ENCODE measurements at regions not wholly inside any gene's neighbourhood (a gene's known extent, or its start where the extent isn't known, plus 50 kb on each side); places are given as distances from the start of the nearest gene placed in this dataset.

DNA sequence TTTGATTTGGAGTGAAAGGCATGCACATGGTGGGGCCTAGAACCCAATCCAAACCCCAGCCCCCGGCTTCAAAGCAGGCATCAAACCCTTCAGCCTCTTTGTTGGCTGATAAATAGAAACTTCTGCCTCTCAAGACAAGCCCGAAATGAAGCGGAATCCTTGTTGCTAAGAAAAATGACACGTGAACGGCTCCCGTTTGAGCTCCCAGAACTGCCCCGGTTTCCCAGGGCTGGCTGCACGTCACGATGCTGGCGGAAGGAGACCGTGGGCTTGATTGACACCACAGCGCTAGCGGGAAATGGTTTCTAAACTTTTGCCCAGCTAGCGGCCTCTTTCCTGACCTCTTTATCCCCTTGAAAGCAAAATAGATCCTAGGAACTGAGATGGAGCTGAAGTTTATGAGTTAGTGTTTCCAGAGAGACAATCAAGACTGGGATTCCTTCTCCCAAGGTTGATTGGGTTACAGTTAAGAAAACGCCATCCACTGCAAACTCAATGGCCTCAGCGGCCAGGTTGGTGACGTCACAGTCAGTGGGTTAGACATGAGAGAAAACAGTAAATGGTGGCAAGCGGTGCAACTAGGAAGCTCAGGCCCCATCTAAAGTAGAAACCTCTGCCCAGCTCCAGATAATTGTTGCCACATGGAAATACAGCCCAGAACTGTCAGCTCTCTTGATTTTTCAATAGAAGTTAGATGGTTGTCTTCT, 117.0 kb downstream of the ANKRD60 start:
- DNase-seq (ENCODE audit: low spot score) = no peak

DNA sequence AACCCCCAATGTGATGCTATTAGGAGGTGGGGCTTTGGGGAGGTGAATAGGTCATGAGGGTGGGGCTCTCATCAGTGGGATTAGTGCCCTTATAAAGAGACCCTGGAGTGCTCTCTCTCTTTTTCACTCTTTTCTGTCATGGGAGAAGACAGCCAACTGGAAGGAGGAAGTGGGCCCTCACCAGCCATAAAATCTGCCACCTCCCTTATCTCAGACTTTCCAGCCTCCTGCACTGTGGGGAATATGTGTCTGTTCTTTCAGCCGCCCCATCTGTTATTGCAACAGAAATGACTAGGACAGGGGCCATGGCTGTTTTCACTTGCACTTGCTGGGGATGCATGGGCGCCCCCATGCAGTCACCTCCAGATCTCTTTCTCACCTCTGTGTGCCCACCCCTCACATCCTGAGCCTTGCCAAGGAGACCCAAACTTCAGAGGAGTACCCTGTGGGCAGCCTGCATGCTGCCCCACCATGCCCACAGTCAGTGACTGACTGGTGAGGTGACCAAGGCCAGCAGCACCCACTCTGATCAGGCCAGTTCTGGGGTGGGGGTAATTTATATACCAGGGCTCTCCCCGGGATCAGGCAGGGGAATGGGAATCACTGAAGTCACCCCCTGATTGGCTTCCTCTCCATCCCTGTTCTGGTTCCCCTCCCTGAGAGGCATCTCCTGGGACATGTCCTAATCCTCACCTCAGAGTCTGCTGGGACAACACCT, 118.4 kb downstream of the ANKRD60 start:
- DNase-seq (ENCODE audit: low spot score) = no peak

DNA sequence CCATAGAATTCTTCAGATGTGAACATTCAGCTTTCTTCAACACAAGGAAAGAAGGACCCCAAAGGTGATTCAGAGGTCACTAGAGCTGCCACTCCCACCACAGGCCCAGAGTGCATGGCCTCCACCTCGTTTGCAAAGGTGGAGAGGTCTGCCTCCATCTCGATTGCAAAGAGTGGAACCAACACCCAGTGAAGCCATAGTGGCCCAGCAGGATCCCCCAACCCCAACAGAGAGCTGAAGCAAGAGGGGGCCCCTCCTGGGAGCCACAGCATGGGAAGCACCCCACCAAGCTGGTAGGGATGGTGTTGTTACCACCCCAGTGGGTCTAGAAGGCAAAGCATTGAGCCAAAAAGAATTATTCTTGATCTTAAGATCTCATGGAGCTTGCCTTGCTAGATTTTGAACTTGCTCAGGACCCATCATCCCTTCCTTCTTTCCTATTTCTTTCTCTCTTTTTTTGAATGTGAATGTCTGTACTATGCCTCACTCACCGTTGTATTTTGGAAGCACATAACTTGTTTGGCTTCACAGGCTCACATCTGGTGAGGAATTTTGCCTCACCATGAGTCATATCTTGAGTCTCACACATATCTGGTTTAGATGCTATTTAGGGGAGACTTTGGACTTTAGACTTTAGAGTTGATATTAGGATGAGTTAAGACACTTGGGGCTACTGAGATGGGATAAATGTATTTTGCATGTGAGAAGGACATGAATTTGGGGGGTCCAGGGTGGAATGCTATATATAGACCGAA, 119.2 kb downstream of the ANKRD60 start:
- DNase-seq (ENCODE audit: low spot score) = peak; percentile 81

DNA sequence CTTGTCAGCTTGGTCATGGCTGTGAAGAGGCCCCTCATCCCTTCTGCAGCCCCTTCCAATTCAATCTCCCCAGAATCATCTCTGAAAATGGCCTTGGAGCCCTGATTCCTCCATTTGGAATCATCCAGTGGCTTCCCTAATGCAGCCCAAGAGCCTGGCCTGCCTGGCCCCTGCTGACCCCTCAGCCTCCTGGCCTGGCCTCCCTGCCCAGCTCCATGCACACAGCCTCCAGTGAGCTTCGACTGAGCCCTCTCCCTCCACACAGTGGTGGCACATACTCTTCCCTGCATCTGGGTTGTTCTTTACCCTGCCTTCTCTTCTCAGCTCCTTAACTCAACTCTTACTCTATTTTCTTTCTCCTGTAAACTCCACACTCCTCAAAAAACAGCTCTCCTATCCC, 120.9 kb downstream of the ANKRD60 start:
- DNase-seq (ENCODE audit: low spot score) = no peak

DNA sequence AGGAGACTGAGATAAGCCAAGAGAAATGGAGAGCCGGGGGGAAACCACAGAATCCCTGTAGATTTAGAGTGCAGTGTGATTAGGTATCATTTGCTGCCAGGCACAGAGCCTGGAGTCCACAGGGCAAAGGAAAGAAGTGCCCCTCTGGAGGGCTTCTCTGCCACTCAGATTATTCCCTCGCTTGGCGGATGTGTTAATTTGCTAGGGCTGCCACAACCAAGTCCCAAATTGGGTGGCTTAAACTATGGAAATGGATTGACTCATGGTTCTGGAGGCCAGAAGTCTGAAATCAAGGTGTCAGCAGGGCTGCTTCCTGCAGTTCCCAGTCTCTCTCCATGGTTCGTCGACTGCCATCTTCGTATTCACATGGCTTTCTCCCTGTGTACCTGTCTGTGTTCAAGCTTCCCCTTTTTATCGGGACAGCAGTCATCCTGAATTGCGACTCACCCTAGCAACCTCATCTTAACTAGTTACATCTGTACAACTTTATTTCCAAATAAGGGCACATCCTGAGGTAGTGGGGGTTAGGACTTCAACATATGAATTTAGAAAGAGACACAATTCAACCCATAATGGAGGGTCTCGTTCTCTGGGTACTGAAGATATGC, 122.2 kb downstream of the ANKRD60 start:
- no peak for DNase-seq (ENCODE audit: low spot score)

DNA sequence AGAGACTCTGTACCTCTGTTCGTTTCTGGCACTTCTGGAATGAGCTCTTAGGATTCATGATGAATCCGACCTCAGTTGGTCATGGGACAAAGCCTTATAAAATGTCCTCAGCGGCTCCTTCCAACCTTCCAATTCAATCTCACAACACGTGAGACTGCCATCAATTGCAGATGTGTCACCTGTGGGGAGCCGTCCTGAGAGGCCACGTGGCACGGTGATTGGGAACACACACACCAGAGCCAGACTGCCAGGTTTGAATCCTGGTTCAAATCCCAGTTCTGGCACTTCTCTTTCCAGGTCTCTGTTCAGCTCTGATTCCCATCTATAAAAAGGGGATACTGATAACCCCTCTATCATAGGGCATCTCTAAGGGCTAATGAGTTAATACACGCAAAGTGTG, 124.5 kb downstream of the ANKRD60 start:
- no peak for DNase-seq (ENCODE audit: low spot score)

DNA sequence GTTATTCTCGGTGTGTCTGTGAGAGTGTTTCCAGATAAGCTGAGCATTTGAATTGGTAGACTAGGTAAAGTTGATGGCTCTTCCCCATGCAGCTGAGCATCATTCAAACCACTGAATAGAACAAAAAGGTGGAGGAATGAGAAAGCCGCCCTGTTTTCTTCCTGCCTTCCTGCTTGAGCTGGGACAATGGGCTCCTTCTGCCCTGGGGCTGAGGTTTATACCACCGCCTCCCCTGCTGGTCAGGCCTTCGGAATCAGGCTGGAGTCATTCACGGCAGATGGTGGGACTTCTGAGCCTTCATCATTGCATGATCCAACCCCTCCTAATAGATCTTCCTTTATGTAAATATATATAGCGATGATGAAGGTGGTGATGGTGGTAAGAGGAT, 124.9 kb downstream of the ANKRD60 start:
- no peak for DNase-seq (ENCODE audit: low spot score)

DNA sequence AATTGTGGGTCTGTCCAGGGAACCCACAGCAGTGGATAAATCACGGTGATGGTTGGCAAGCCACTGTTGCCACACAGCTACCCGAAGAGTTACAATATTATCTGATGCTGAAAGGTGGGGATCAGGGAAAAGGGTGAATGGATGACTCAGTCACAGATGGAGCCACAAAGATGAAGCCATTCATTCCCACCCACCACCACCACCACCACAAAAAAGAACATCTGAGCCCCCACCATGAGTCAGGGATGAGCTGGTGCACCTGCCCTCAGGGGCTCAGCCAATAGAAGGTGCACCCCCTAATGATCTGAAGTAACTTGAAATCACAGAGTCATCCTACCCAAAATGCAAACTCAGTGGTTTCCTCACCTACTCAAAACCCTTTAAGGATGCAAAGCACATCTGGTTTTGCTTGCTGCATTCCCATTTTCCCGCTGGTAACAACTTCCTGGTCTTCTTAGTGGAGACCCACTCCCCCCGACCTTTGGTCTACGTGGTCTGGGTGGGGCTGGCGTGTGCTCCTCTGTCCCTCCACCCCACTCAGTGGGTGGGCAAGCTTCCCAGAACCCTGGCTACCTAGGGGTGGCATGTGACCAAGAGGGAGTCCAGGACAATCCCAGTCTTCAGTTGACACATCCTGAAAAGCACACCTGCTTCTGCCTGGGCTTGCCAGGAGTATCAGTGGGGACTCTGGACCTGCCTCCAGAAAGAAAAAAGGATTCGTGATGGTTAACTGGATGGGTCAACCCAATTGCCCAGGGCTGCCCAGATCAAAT, 125.5 kb downstream of the ANKRD60 start:
- DNase-seq (ENCODE audit: low spot score) = no peak

DNA sequence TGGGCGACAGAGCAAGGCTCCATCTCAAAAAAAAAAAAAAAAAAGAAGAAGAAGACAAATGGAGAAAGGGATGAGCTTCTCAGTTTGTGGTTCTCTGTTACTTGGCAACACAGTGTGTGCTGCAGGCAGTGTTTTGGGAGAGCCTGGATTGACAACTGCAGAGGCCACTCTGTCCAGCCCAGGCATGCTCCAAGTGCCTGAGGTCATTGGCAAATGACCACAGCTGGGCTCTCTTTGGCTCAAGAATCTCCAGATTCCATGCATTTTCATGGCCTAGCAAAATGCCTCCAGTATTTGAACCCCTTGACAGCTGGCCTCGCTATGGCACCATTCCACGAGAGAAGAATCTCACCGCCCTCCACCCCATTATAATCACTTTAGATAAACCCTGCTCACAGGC, 126.2 kb downstream of the ANKRD60 start:
- no peak for DNase-seq (ENCODE audit: low spot score)

DNA sequence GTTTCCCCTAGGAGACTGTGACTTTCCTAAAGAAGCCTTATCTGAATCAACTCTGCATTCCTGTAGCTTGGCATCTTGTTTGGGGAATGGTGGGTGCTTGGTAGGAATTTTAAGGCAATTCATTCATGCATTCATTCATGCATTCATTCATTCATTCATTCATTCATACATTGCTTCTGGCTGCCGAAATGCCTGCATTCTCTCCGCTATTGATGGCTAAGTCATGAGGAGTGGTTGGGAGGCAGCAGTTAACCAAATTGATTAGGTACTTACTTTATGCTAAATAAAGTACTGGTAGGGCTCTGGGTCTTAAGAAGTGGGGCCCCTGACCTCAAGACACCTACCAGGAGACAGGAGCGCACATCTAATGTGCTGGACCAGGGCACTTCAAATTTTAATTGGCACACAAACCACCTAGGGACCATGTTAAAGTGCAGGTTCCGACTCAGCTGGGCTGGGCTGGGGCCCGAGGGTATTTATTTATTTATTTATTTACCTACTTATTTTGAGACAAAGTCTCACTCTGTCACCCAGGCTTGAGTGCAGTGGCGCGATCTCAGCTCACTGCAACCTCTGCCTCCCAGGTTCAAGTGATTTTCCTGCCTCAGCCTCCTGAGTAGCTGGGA, 127.6 kb downstream of the ANKRD60 start:
- DNase-seq (ENCODE audit: low spot score) = no peak

DNA sequence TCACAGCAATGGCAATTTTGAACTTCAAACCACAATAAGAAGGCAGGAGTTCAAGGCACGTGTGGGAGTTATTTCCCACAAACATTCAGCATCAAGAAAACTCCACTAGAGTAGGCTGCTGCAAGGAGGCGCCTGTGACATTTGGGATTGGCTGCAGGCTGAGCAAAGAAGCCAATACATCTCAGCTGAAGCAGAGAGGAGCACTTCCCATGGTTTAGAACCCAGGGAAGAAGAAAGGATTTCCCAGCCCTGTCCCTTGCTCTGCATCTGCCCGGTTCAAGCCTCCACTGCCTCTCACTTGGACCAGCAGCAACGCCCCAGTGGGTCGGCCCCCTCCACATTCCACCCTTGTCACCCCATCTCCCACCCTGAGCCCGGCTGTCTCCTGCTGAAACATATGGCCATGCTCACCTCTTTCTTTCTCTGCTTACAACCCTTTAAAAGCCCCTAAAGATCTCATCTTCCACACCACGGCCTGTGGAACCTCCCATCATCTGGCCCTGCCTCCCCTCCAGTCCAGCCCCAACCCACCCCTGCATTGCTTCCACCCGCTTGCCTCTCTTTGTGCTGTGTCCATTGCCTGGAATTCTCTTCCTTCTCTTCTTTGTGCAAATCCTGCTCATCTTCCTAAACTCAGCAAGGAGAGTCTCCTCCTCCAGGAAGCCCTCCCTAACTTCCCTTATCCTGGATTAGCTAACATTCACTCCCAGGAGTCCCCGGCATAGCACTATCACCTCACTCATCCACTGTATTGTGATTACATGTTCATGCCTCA, 128.3 kb downstream of the ANKRD60 start:
- DNase-seq (ENCODE audit: low spot score) = no peak

DNA sequence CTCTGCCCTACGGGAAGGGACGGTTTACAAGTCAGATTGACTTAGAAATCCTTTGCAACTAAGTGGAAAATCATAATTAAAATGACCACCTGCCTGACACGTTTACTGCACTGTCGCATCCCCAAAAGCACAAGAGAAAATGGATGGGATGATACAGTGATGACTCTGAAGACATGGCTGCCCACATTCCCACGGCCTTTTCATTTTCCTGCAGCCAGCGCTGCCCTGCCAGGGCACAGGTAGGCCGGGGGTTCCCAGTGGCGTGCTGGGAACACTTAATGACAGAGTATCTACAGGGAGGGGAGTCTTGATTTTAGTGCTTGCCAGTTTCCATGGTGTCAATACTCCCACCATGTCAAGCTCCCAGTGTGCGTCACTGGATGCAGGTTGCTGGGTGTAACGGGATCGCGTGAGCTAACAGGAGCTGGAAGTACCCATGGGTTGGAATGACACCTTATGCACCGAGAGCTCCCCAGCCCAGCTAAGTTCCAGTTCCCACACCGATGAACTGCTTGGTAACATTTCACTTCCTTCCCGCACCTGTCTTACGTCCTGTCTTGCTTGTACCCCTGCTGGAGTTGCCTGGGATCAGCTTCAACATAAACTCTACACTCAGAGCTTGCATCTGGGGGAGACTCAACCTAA, 129.0 kb downstream of the ANKRD60 start:
- no peak for DNase-seq (ENCODE audit: low spot score)

DNA sequence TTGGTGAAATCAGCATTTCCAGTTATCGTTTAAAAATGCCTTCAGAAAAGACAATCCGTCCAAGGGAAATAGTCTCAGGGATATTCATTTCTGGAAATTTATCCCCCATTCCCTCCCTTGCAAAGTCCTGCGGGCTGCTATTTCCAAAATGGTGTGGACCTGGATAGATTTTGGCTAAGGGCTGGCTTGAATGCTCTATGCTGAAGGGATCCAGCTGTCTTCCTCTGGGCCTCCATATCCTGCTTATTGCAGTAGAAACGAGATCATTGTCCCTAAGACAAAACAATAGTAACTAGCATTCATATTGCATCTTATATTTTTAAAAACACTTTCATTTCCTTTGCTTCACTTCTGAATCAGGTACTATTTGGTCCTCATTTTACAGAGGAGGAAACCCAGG, 129.9 kb downstream of the ANKRD60 start:
- no peak for DNase-seq (ENCODE audit: low spot score)

DNA sequence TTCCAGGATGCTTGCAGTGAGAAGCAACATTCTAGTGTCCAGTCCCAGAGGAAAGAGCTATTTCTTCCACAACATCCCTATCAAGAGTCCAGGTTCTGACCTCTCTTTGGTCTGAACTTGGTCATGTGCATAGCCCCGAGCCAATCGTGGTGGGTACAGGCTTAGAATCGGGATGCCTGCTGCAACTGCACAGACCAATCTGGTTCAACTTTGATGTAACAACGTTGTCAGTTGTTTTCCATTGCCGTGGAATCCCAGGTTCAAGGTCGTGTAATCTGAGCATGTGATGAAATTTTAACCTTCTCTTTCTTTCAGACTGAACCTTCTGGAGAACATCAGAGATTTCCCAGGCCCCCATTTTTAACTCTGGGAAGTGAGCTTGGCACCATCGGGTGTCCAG, 130.5 kb downstream of the ANKRD60 start:
- no peak for DNase-seq (ENCODE audit: low spot score)

DNA sequence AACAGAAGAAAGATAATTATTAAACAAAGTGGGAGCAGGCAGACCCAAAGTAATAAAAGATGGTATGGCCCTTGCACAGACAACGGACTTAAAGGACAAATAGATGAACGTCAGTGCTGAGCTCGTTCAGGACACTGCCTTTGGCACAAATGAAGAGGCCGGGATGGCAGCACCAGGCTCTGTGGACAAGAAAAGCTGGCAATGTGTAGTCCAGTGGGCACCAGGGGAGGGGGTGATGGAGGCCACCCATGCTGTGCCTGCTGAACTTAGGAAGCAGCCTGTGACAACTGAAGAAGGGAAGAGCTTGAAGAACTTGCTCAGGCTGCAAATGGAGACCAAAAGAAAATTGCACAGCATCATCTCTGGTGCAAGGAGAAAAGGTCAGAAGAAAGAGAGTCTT, 131.0 kb downstream of the ANKRD60 start:
- no peak for DNase-seq (ENCODE audit: low spot score)

DNA sequence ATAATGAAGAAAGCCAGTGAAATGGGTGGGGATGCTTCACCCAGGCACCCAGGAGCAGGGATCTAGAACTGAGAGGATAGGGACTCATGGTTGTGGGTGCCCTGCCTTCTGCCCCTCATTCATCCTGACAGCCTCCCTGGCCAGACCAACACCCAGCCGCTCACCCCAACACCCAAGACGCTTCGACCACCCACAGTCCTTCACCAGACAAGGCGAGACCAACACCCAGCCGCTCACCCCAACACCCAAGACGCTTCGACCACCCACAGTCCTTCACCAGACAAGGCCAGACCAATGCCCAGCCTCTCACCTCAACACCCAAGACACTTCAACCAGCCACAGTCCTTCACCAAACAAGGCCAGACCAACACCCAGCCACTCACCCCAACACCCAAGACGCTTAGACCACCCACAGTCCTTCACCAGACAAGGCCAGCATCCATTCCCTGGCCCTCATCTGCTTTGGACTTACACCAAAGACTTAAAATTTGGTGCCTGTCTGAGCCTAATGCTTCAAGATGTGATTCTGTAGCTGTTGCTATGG, 131.5 kb downstream of the ANKRD60 start:
- DNase-seq (ENCODE audit: low spot score) = no peak

DNA sequence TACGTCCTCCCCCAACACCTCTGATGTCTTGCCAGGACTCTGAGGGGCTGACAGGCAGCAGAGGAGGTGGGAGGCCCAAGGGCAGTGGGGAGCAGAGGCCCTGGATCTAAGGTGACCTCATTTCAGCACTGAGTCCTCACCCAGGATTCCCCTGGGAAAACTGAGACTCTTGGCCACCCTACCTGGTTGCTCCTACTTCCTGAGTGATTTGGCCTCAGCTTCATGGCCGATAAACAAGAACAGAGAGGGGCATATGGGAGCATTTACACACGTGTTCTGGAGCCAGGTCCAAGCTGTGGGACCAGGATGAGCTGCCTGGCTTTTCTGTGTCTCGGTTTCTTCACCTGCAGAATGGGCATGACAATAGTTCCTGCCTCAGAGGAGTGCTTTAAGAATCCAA, 133.8 kb downstream of the ANKRD60 start:
- DNase-seq (ENCODE audit: low spot score) = no peak

DNA sequence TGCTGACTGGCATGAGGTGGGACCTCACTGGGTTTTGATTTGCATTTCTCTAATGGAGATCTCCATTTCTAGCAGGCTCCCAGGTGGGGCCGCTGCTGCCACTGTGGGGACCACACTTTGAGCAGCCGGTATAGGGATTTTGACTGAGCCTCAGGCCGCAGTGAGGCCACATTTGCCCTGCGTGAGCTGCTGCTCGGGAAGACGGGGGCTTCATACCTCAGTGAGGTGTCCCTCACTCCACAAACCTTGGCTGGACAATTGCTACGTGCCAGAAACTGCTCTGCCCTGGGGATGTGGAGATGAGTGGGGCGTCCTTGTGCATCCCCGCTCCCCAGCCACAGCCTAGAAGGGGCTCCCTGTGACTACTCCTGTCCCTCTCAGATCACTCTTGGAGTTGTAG, 134.3 kb downstream of the ANKRD60 start:
- no peak for DNase-seq (ENCODE audit: low spot score)

DNA sequence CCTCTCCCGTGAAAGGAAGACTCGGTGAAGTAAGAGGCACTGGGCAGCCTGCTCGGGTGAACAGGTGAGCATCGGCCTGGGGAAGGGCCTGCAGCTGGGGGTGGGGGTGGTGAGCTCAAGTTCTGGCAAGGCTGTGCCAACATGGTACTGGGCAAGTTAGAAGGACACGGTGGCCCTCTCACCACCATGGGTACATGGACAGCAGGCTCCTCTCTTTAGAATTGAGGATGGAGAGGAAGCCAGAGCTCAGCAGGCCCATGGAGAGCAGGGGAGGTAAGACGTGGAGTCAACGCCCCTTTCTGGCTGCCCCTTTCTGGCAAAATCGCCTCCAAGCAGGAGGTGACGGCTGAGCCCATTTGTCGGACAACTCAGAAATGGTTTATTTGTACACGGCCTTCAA, 135.6 kb downstream of the ANKRD60 start:
- DNase-seq (ENCODE audit: low spot score) = no peak

DNA sequence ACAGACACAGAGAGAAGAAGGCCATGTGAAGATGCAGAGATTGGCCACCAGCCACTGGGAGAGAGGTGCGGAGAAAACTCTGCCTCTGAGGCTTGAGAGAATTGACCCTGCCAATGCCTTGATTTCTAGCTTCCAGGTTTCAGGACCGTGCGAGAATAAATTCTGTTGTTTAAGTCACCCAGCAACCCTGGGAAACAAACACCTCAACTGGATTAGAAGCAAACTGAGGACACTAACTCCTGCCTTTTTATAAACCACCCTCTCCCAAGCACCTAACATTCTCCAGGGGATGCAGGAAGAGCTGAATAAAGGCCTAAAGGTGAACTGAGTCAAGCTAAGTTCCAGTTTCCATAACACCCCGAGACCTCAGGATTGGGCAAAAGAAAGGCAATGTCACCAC, 136.1 kb downstream of the ANKRD60 start:
- DNase-seq (ENCODE audit: low spot score) = no peak
